AG10803 (cell line): ENCODE measurements at regions not wholly inside any gene's neighbourhood (a gene's known extent, or its start where the extent isn't known, plus 50 kb on each side); places are given as distances from the start of the nearest gene placed in this dataset.

ENCODE experiments used
- DNase-seq: peaks from one replicate; pipeline ENCODE4 v3.0.0; 2010; ENCODE audit warnings: low read depth
- H3K4me3 ChIP-seq: 2 replicates; pipeline ENCODE4 v1.5.1; 2011; ENCODE audit warnings: mild to moderate bottlenecking, low read length, control low read depth
- TF ChIP-seq, protein P1 (sequence below): conservative IDR thresholded peaks from 2 replicates; pipeline ENCODE4 v1.5.1; 2011; ENCODE audit warnings: mild to moderate bottlenecking, low read length, control low read depth, inconsistent platforms

DNA sequence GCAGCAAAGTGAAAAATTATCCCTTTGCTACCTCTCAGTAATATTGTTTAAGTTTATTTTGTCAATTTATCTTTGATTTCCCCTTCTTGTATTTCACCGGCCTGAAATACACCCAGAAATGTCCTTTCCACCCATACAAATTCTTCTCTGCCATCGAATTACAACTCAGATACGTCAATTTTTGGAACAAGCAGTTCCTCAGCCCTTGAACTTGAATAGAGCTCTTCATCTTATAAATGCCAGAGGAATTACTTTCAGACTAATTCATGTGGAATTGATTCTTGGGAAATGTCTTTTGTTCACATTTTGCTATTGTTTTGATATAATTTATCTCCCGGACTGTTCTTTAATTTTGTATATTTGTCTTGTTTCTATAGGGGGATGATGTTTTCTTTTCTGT, 1359.3 kb upstream of the MIR17HG start:
- TF ChIP-seq, protein P1, sequence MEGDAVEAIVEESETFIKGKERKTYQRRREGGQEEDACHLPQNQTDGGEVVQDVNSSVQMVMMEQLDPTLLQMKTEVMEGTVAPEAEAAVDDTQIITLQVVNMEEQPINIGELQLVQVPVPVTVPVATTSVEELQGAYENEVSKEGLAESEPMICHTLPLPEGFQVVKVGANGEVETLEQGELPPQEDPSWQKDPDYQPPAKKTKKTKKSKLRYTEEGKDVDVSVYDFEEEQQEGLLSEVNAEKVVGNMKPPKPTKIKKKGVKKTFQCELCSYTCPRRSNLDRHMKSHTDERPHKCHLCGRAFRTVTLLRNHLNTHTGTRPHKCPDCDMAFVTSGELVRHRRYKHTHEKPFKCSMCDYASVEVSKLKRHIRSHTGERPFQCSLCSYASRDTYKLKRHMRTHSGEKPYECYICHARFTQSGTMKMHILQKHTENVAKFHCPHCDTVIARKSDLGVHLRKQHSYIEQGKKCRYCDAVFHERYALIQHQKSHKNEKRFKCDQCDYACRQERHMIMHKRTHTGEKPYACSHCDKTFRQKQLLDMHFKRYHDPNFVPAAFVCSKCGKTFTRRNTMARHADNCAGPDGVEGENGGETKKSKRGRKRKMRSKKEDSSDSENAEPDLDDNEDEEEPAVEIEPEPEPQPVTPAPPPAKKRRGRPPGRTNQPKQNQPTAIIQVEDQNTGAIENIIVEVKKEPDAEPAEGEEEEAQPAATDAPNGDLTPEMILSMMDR: no peak
- DNase-seq: no peak
- no peak overlapping the region for H3K4me3 ChIP-seq

DNA sequence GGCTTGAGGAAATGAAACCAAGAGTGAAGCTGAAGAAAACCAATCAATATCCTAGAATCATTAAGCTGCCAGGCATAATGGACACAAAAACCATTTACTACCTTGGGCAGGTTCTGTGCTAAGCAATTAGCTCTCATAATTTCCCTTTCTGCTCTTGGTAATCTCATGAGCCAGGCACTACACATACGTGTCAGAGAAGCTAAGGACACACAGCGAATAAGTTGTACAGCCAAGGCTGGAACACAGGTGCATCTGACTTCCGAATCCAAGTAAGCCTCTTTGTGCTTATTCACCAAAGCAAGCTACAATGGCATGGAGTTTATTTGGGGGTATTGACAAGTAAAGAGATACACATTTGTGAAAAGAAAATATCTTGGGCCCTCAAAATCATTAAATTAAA, 1343.9 kb upstream of the MIR17HG start:
- no peak overlapping the region for H3K4me3 ChIP-seq
- TF ChIP-seq, protein P1: no peak
- no peak for DNase-seq

DNA sequence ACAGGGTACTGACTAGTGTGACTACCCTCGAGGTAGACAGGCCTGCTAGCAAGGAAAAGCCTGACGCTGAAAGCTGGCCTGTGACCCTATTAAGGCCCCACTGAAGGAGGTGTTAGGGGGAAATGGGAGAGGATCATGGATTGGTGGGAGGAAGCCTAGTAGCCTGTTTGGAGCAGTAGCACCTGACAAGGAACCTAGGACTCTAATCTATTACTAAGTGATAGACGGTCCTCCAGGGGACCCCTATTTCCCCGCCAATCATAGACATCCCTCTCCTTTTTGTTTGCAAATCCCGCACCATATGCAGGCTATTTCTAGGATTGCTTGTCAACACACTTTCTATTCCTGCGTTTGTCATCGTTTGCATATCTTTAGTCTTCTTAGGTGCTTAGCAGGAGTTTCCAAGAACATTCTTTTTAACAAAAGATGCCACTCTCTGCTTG, 1338.8 kb upstream of the MIR17HG start:
- no peak overlapping the region for H3K4me3 ChIP-seq
- DNase-seq: no peak
- TF ChIP-seq, protein P1: no peak

DNA sequence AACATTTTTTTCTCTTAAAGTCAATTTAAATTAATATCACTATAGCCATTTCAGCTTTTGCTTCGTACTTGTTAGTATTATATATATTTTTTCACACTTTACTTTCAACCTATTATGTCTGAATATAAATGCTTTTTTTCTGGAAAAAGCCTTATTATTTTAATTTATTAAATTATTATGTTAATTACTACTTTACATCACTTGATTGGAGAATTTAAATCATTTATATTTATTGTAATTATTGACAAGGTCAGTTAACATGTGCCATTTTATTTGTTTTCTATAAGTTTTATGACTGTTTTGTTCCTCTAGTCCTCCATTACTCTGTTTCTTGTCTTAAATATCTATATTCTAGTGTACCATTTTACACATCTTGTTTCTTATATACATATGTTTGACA, 1333.4 kb upstream of the MIR17HG start:
- TF ChIP-seq, protein P1: no peak
- no peak overlapping the region for H3K4me3 ChIP-seq
- no peak for DNase-seq

DNA sequence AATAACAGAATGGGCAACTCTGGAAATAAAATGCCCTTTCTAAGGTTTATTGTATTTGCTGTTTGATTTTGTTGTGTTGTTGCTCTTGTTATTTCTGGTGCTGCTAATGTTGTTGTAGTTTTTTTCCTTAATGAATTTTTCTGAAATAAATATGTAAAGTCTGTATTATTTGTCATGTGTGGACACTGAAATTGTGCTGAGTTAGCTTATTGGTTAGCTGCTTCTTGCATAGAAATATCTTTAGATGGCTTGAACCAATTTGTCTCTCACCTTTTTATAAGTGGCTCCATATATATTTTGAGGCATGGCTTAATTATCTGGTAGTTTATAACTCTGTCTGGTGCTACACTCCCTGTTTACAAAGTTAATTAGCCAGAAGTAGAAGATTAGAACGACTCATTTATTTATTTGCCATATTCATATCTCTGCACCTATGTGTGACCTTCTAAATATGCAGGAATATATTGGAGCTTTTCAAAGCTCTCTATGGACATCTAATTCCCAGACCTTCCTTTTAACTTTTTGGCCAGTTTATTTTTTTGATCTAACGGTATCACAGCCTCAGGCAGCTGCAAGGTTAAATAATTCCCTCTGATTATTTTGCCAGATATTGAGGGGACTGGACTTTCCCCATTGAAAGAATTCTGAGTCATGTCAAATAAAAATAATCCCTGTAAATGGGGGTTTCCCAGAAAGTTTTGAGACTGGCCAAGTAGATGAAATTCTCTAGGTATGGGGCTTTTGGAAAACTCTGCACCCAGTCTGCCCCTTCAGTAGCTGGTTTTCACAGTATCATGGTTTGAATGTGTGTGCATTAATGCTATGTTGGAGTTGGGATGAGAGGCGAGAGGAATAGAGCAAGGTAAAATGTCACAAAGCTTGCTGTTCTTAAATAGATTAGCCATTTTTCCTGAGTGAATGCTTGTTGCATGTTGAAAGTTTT, 1331.7 kb upstream of the MIR17HG start:
- DNase-seq: no peak
- TF ChIP-seq, protein P1: no peak
- H3K4me3 ChIP-seq: no peak overlapping the region

DNA sequence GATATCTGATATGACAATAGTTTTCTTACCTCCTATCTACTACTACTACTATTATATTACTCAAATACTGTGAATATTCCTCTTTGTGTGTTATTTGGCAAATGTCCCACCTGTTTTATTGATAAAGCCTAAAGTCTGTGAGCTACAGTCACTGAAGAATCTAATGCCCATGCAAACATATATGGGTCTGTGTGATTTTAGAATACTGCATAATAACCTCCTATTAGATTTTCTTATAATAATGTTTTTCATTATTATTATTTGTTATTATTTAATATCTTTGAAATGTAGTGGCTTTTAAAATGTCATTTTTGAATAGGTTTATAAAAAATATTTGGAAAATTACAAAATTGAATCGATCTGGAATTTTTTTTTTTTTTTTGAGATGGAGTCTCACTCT, 1330.8 kb upstream of the MIR17HG start:
- DNase-seq: no peak
- H3K4me3 ChIP-seq: no peak overlapping the region
- TF ChIP-seq, protein P1: no peak

DNA sequence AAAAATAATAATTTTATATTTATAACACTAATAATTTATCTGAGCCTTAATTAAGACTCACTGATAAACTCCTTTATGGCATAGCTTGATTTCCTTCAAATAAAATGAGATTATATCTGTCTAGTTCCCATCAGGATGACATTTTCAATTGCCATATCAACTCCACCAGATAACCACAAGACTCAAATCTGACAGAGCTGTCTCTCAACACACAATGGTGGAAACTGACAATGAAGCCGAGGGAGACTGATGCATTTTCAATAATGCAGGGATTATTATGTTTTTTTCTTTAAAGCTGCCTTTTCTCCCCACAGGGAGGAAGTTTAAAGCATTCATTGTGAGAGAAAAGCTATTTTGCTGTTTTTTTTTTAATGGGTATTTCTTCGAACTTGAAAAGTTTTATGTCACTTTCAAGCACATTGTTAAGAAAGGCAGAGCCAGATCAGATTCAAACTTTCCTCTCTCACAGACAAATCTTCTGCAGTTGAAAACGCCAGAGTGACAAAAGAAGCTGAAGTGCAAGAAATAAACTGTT, 1326.9 kb upstream of the MIR17HG start:
- no peak for DNase-seq
- H3K4me3 ChIP-seq: no peak overlapping the region
- TF ChIP-seq, protein P1: no peak
